Colon (tissue), 2 donors: ENCODE measurements at regions not wholly inside any gene's neighbourhood (a gene's known extent, or its start where the extent isn't known, plus 50 kb on each side); places are given as distances from the start of the nearest gene placed in this dataset.

Experiments
- FAIRE-seq: peaks from 2 replicates; lab custom pipeline; 2012; peaks lifted over from hg19 to GRCh38; lab: Jason Lieb, UNC
- donor health status: control.
- donor health status: control.

- no peak for FAIRE-seq
Measured at GRCh38 chr2:19235308-19235707, 123.1 kb downstream of the OSR1 start.

- FAIRE-seq: no peak
Measured at GRCh38 chr2:19232312-19232711, 126.1 kb downstream of the OSR1 start.

GRCh38 chr2:19231625-19232024 is 126.8 kb downstream of the OSR1 start:
- no peak for FAIRE-seq

DNA sequence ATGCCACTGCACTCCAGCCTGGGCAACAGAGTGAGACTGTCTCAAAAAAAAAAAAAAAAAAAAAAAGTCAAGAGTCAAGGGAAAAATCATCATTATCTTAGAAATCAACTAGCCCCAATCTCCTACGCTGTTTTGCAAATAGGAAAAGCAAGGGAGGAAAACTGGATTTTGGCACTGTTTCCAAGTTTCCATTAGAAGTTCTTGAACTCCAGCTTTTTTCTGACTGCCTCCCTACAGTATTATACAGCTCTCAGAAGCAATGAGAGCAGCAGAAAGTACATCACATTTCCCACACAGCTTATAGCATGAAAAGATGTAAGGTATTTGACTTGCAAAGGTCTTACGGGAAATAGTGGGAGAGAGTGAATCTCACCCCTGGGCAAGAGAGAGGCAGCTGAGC is 127.8 kb downstream of the OSR1 start:
- FAIRE-seq: no peak

DNA sequence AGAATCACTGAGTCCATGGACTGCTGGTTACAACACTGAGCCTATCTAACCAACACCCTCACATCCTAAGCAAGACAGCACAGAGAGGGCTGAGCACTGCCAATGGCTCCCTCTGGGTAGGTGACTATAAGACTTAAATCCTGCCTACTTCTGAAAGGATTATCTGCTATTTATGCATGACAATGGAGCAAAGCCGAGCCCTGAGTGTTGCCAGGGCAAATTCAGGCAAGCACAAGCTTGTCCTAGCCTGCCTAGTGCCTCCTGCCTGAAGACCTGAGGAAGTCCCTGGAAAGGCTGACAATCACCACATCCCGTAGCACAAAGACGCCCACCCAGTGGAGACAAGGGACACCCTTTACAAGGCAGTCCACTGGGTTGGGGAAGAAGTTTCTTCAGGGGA is 129.7 kb downstream of the OSR1 start:
- FAIRE-seq: no peak

GRCh38 chr2:19228181-19228593 is 130.2 kb downstream of the OSR1 start:
- no peak for FAIRE-seq

GRCh38 chr2:19226871-19227270 is 131.6 kb downstream of the OSR1 start:
- no peak for FAIRE-seq

GRCh38 chr2:19226386-19226785 is 132.0 kb downstream of the OSR1 start:
- no peak for FAIRE-seq

GRCh38 chr2:19225931-19226330 is 132.5 kb downstream of the OSR1 start:
- FAIRE-seq: no peak

GRCh38 chr2:19225126-19225525 is 133.3 kb downstream of the OSR1 start:
- no peak for FAIRE-seq

GRCh38 chr2:19224486-19224885 is 133.9 kb downstream of the OSR1 start:
- no peak for FAIRE-seq

GRCh38 chr2:19224011-19224410 is 134.4 kb downstream of the OSR1 start:
- FAIRE-seq: no peak

- FAIRE-seq: no peak
Measured at GRCh38 chr2:19219060-19219459, 139.4 kb downstream of the OSR1 start.

- FAIRE-seq: no peak
Measured at GRCh38 chr2:19218166-19218565, 140.3 kb downstream of the OSR1 start.

DNA sequence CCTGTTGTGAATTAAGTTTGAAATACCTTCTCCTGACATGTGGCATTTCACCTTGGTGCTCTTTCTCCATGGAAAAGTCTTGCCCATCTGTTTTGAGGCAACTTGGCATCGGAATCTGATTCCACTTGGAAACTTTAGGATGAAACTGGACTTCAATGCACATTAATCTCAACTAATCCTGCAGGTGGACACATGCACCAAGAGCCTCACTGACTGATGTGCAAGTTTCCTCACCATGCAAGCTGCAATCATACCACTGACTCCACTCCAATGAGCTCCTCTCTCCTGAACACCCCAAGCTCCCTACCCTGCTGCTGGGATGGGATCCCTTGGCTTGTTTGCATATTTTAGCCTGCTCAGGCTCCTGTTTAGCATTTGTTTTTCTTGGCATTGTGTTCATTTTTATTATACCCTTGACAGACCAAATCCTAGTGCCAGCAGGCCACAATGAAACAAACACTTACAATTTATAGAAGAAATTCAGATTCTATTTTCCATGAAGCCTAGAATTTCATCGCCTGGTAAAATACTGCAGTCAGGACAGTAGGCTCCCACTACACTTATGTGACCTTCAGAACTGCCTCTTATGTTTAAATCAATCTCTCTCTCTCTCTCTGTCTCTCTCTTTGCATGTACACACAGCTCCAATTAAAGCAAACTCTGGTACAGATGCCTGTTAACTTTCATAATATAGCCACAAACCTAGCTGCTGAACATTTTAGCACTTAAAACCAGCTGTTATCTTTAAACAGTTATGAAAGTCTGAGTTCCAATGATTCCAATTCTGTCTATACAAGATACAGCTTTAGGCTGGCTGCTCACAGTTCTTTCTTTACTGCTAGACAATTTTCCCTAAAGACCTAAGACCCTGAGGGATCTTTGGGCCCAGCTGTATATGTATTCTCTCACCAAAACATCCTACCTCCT is 141.5 kb downstream of the OSR1 start:
- FAIRE-seq: no peak

DNA sequence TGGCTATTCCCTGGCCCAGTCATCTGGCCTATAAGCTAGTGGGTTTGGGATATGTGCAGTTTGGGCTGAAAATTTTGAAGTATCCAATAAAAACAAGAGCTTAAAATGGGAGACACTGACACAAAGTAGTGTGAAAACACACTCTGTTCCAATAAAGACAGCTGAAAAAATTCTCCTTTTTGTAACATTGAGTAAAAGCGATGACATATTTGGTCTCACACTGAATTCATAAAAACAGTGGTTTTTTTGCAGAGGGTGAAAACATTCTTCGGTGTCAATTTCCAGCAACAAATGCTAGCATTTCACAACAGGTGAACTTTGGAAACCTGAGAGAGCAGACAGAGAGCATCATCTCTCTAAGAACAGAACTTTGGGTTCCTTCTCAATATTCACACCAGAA is 142.2 kb downstream of the OSR1 start:
- FAIRE-seq: no peak

- no peak for FAIRE-seq
Measured at GRCh38 chr2:19214682-19215391, 143.6 kb downstream of the OSR1 start.

DNA sequence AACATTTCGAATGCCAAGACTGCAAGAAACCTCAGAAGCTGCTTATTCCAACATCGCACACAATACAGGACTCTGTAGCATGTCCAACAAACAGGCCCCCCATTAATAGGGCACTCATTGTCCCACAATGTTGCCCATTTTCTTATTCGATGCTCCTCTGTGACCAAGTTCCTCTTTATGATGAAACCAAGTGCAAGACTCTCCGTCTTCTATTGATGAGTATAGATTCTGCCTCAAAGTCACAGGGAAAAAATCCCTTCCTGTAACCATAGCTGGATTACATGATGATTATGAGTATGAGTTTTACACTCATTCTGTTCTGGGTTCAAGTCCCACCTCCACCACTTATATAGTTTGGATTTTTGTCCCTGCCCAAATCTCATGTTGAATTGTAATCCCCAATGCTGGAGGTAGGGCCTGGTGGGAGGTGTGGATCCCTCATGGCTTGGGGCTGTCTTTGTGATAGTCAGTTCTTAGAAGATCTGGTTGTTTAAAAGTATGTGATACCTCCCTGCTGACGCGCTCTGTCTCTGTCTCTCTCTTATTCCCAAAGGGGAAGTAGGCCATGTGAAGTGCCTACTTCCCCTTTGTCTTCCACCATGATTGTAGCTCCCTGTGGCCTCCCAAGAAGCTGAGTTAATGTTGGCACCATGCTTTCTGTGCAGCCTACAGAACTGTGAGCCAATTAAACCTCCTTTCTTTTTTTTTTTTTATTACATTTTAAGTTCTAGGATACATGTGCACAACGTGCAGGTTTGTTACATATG is 148.7 kb downstream of the OSR1 start:
- FAIRE-seq: no peak

- no peak for FAIRE-seq
Measured at GRCh38 chr2:19208479-19209199, 149.8 kb downstream of the OSR1 start.

DNA sequence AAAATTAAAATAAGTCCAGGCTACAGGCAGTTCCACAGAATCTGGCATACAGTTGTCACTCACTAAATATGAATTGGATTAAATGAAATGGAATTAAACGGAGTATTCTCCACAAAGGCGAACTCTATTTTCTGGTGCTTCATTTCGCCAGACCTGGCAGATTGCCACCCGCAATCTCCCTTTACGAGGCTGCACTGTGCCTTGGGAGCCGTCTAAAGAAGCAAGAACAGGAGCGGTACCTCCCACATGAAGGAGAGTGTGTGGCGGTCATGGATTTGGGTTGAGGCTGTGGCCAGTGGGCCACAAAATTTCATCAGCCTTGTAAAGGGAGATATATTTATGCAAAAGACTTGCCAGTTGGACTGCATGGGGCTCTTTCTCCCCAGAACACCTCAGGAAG is 151.0 kb downstream of the OSR1 start:
- FAIRE-seq: no peak

GRCh38 chr2:19205983-19206533 is 152.4 kb downstream of the OSR1 start:
- no peak for FAIRE-seq

DNA sequence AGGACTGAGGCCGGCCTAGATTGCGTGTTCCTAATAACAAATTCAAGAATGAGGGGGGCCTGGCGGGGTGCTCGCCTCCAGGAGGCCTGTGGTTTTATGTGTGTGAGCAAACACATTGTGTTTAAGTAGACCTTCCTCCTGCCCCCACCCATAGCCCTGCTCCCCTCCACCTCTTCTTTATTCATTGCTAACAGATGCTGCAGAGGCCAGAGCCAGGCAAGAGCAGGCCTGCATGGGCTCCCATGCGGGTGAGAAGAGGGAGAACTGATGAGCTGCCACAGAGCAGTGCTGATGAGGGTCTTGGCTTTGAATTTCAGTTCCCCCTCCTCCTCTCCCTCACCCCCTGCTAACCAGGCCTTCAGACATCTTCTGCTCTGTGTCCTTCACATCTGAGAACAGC is 154.6 kb downstream of the OSR1 start:
- FAIRE-seq: no peak
